ENCODE measurements at regions not wholly inside any gene's neighbourhood (a gene's known extent, or its start where the extent isn't known, plus 50 kb on each side); places are given as distances from the start of the nearest gene placed in this dataset.

DNA sequence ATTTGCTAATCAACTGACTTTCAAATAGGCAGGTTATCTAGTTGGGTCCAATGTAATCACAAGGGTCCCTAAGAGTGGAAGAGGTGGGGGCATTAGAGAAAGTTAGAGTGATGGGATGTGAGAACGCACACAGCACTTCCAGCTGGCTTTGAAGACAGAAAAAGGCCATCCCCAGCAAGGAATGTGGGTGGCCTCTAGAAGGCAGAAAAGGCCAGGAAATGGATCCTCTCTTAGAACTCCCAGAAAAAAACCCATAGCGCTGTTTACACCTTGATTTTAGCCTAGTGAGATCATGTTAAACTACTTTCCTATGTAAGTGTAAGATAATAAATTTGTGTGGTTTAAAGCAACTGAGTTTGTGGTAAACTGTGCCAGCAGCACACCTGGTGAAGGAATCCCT is 219.5 kb upstream of the HABP2 start:
- TF ChIP-seq TAF1 (IDR thresholded peaks at IDR 0.05; ENCODE audit: borderline replicate concordance, low read depth, low read length) (no peak), POLR2A (IDR thresholded peaks at IDR 0.05; ENCODE audit: low read depth, low read length) (no peak), POLR2AphosphoS5 (IDR thresholded peaks at IDR 0.05; ENCODE audit: low read depth, low read length) (no peak)

All from GM12892 (cell line).